ENCODE measurements at regions not wholly inside any gene's neighbourhood (a gene's known extent, or its start where the extent isn't known, plus 50 kb on each side); places are given as distances from the start of the nearest gene placed in this dataset.

DNA sequence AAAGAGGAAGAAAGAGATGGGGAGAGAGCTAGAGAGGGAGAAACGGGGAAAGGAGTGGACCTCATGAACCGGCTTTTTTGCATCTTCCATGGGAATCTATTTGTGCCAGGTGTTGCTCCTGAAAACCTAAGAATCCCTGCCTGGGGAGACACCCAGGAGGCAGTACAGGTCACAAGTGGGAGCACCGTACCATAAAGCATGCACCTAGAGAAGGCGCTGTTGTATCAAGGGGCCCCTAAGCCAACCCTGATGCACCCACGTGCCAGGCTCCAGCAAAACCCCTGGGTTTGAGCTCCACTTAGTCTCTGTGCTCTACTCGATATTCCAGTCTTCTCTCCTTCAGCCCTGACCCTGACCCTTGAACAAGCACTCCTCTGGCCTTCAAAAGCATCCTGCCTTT is 233.6 kb downstream of the RRAGC start:
- no peaks in the 10 kb centered on the region for H3K36me3 ChIP-seq (ENCODE audit: control insufficient read depth, insufficient read depth, low read length)
- no peak overlapping the region for H3K9ac ChIP-seq (ENCODE audit: low read depth, low read length)
- no peaks in the 10 kb centered on the region for H3K9me3 ChIP-seq (ENCODE audit: control insufficient read depth, insufficient read depth, low read length)
- H3K27ac ChIP-seq (ENCODE audit: low read depth, low read length) = no peak overlapping the region
- H3K4me1 ChIP-seq (ENCODE audit: control insufficient read depth, insufficient read depth, low read length) = peaks cover 9% of the 10 kb centered on the region; the same call in 1 of the 2 replicates
- no peaks in the 10 kb centered on the region for H3K27me3 ChIP-seq (ENCODE audit: control insufficient read depth, insufficient read depth, low read length)
- H3K4me3 ChIP-seq (ENCODE audit: low read depth, low read length) = no peak overlapping the region

DNA sequence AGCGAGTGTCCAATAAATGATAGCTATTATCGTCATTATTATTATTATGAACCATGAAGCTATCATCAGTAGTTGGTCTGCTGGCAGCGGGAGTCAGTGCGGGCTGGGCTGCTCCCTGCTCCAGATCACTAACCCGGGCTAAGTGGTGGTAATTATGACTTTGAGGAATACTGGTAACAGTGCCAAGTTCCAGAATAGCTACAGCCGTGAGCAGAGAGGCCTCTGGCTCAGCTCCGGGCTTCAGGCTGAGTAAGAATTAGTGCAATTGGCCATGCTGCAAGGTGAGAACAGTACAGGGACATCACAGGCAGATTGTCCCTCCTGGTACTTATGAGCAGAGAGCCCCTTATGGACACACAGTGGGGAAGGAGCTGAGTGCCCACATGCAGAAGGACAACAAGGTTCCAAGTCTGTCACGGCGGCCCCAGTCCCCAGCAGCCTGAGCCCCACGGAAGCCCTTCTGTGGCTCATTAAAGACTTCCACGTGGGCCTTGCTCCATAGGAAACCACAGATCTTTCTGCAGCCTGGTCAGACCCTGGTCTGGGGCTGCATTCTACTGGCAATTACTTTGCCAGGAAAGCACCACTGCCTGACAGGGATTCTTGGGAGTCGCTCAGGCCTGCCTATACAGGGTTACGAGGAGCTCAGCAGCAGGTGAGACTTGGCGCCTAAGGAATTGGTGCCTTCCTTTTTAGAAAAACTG is 235.1 kb downstream of the RRAGC start:
- Histone ChIP-seq H3K4me1 (ENCODE audit: control insufficient read depth, insufficient read depth, low read length) (peaks cover 9% of the 10 kb centered on the region; the same call in 1 of the 2 replicates), H3K4me3 (ENCODE audit: low read depth, low read length) (no peak overlapping the region), H3K36me3 (ENCODE audit: control insufficient read depth, insufficient read depth, low read length) (no peaks in the 10 kb centered on the region), H3K9ac (ENCODE audit: low read depth, low read length) (no peak overlapping the region), H3K9me3 (ENCODE audit: control insufficient read depth, insufficient read depth, low read length) (no peaks in the 10 kb centered on the region), H3K27me3 (ENCODE audit: control insufficient read depth, insufficient read depth, low read length) (no peaks in the 10 kb centered on the region), H3K27ac (ENCODE audit: low read depth, low read length) (no peak overlapping the region)

DNA sequence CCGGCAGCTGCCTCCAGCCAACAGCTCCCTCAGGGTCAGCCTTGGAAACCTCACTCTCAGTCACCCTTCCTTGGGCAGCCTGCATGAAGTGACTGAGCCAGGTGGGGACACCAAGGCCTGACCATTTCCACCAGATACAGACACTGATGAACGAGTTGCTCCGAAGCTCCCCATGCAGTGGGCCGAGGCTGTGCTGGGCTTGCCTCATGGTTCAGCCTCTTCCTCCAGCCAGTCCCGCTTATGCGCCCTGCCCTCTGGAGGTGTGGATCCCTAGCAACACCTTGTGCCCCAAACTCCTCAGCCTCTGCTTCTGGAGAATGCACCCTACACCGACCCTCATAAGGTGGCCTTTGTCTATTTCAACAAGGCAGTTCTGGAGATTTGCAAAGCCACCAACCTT is 236.0 kb downstream of the RRAGC start:
- no peak overlapping the region for H3K27ac ChIP-seq (ENCODE audit: low read depth, low read length)
- no peaks in the 10 kb centered on the region for H3K27me3 ChIP-seq (ENCODE audit: control insufficient read depth, insufficient read depth, low read length)
- H3K4me3 ChIP-seq (ENCODE audit: low read depth, low read length) = no peak overlapping the region
- no peaks in the 10 kb centered on the region for H3K36me3 ChIP-seq (ENCODE audit: control insufficient read depth, insufficient read depth, low read length)
- no peaks in the 10 kb centered on the region for H3K9me3 ChIP-seq (ENCODE audit: control insufficient read depth, insufficient read depth, low read length)
- H3K9ac ChIP-seq (ENCODE audit: low read depth, low read length) = no peak overlapping the region
- peaks cover 9% of the 10 kb centered on the region; the same call in 1 of the 2 replicates for H3K4me1 ChIP-seq (ENCODE audit: control insufficient read depth, insufficient read depth, low read length)

DNA sequence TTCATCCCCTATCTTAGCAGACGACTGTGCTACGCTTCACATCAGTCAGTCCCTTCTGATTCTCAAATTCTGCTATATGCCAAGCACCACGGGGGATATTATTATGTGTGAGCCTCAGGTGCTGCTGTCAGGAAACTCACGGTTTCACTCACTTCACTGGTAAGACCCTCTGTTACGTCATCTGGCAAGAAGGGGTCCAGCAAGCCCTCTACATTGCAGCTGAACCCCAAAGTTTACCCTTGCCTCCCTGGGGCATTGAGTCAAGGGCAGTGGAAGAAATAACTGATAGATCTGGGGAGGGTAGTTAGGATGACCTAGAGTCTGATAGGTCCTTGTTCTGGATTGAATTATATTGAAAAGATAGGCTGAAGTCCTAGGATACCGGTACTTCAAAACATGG is 237.4 kb downstream of the RRAGC start:
- peaks cover 9% of the 10 kb centered on the region; the same call in 1 of the 2 replicates for H3K4me1 ChIP-seq (ENCODE audit: control insufficient read depth, insufficient read depth, low read length)
- H3K9ac ChIP-seq (ENCODE audit: low read depth, low read length) = no peak overlapping the region
- H3K27me3 ChIP-seq (ENCODE audit: control insufficient read depth, insufficient read depth, low read length) = no peaks in the 10 kb centered on the region
- H3K4me3 ChIP-seq (ENCODE audit: low read depth, low read length) = no peak overlapping the region
- no peaks in the 10 kb centered on the region for H3K9me3 ChIP-seq (ENCODE audit: control insufficient read depth, insufficient read depth, low read length)
- no peaks in the 10 kb centered on the region for H3K36me3 ChIP-seq (ENCODE audit: control insufficient read depth, insufficient read depth, low read length)
- no peak overlapping the region for H3K27ac ChIP-seq (ENCODE audit: low read depth, low read length)

- no peaks in the 10 kb centered on the region; the same call in 1 of the 2 replicates for H3K9me3 ChIP-seq (ENCODE audit: control insufficient read depth, insufficient read depth, low read length)
- no peak overlapping the region for H3K9ac ChIP-seq (ENCODE audit: low read depth, low read length)
- no peak overlapping the region for H3K27ac ChIP-seq (ENCODE audit: low read depth, low read length)
- H3K27me3 ChIP-seq (ENCODE audit: control insufficient read depth, insufficient read depth, low read length) = no peaks in the 10 kb centered on the region
- no peaks in the 10 kb centered on the region for H3K4me1 ChIP-seq (ENCODE audit: control insufficient read depth, insufficient read depth, low read length)
- no peak overlapping the region for H3K4me3 ChIP-seq (ENCODE audit: low read depth, low read length)
- no peaks in the 10 kb centered on the region for H3K36me3 ChIP-seq (ENCODE audit: control insufficient read depth, insufficient read depth, low read length)
These were observed 242.7 kb downstream of the RRAGC start for GRCh38 chr1:38616846-38617245.

DNA sequence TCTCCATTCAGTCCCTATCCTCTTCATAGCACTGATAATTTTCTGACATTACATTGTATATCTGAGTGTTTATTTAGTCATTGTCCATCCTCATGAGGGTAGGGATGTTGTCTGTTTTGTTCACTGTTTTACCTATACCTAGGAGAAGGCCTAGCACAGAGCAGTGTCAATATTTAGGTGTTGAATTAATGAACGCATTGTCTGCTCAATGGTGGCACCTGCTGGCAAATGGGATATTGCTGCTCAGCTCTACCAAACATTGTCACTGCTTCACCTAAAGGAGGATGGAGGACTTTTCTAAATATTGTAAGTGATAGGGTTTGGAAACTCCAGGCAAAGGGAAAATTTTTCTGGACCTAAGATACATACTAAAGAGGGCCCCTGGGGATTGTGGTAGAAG is 243.9 kb downstream of the RRAGC start:
- no peaks in the 10 kb centered on the region; the same call in 1 of the 2 replicates for H3K9me3 ChIP-seq (ENCODE audit: control insufficient read depth, insufficient read depth, low read length)
- no peaks in the 10 kb centered on the region for H3K4me1 ChIP-seq (ENCODE audit: control insufficient read depth, insufficient read depth, low read length)

DNA sequence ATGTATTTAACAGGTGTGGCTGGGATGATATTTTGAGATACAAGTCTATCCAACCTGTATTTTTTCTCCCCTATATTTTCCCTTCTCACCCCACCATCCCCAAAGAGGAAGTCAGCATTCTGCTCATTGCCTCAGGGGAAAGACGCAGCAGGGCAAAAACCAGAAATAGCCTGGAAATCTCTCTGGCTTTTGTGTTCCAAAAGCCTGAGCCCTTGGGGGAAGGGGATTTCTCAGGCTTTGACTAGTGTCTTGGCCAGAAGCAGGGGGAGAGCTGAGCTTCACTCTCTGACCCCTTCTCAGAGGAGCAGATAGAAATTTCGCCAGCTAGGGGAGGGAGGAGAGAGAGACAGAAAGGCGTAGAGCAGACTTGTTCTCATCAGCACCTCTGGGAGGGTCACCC is 244.7 kb downstream of the RRAGC start:
- no peaks in the 10 kb centered on the region; the same call in 1 of the 2 replicates for H3K9me3 ChIP-seq (ENCODE audit: control insufficient read depth, insufficient read depth, low read length)
- no peaks in the 10 kb centered on the region for H3K36me3 ChIP-seq (ENCODE audit: control insufficient read depth, insufficient read depth, low read length)
- no peak overlapping the region for H3K4me3 ChIP-seq (ENCODE audit: low read depth, low read length)
- H3K4me1 ChIP-seq (ENCODE audit: control insufficient read depth, insufficient read depth, low read length) = no peaks in the 10 kb centered on the region
- no peak overlapping the region for H3K9ac ChIP-seq (ENCODE audit: low read depth, low read length)
- H3K27me3 ChIP-seq (ENCODE audit: control insufficient read depth, insufficient read depth, low read length) = no peaks in the 10 kb centered on the region
- H3K27ac ChIP-seq (ENCODE audit: low read depth, low read length) = no peak overlapping the region

More for the DNA sequence above, 243.9 kb downstream of the RRAGC start:
- Histone ChIP-seq H3K9ac (ENCODE audit: low read depth, low read length) (no peak overlapping the region), H3K4me3 (ENCODE audit: low read depth, low read length) (no peak overlapping the region), H3K27me3 (ENCODE audit: control insufficient read depth, insufficient read depth, low read length) (no peaks in the 10 kb centered on the region), H3K36me3 (ENCODE audit: control insufficient read depth, insufficient read depth, low read length) (no peaks in the 10 kb centered on the region), H3K27ac (ENCODE audit: low read depth, low read length) (no peak overlapping the region)

DNA sequence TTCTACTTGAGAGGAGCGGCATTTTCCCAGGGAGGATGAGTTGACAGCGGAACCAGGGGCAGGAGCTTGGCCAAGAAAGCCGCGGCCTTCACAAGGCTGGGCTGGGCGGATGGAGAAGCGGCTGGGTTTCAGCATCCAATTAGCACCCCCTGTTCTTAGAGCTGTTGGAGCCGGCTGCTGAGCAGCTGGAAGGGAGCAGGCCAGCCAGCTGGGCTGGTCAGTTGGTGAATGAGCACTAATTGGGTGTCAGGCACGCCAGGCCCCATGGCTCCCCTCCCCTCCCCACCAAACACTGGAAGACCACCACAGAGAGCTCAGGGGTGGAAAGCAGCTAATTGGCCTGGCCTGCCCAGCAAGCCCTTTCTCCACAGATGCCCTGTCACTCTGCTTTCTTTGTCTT is 245.6 kb downstream of the RRAGC start:
- peaks cover 3% of the 10 kb centered on the region; the same call in 1 of the 2 replicates for H3K27me3 ChIP-seq (ENCODE audit: control insufficient read depth, insufficient read depth, low read length)

GRCh38 chr1:38612951-38613350 is 246.6 kb downstream of the RRAGC start:
- no peaks in the 10 kb centered on the region for H3K36me3 ChIP-seq (ENCODE audit: control insufficient read depth, insufficient read depth, low read length)
- H3K27ac ChIP-seq (ENCODE audit: low read depth, low read length) = no peak overlapping the region
- no peak overlapping the region for H3K9ac ChIP-seq (ENCODE audit: low read depth, low read length)
- H3K4me1 ChIP-seq (ENCODE audit: control insufficient read depth, insufficient read depth, low read length) = peaks cover 6% of the 10 kb centered on the region; the same call in 1 of the 2 replicates
- H3K27me3 ChIP-seq (ENCODE audit: control insufficient read depth, insufficient read depth, low read length) = peaks cover 9% of the 10 kb centered on the region
- H3K4me3 ChIP-seq (ENCODE audit: low read depth, low read length) = no peak overlapping the region
- no peaks in the 10 kb centered on the region; the same call in 1 of the 2 replicates for H3K9me3 ChIP-seq (ENCODE audit: control insufficient read depth, insufficient read depth, low read length)

More for the DNA sequence above, 245.6 kb downstream of the RRAGC start:
- Histone ChIP-seq H3K9me3 (ENCODE audit: control insufficient read depth, insufficient read depth, low read length) (no peaks in the 10 kb centered on the region; the same call in 1 of the 2 replicates), H3K27ac (ENCODE audit: low read depth, low read length) (no peak overlapping the region), H3K4me1 (ENCODE audit: control insufficient read depth, insufficient read depth, low read length) (no peaks in the 10 kb centered on the region), H3K36me3 (ENCODE audit: control insufficient read depth, insufficient read depth, low read length) (no peaks in the 10 kb centered on the region), H3K9ac (ENCODE audit: low read depth, low read length) (no peak overlapping the region), H3K4me3 (ENCODE audit: low read depth, low read length) (no peak overlapping the region)

DNA sequence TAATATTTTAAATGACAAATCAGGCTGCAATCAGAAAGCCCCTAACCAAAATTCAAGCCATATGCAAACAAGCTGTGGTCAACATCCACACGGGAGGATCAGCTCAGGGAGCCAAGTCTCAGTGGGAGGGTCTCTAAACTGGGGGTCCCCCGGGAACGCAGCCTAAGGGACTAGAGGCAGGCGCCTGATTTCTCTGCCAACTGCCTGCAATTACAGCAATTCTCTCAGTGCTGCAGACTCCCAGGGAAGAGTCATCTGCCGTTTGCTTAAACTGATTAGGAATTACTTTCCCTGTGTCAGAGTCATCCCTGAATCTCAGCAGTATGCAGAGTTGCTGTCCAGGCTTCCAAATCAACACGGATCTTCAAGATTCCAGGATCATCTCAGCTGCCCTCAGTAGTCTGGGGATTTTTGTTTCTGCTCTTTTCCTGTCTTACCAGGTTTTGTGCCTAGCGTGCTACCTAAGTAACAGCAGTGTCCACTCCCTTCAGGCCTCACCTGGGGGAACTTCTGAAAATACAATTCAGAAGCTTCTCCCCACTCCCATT is 247.8 kb downstream of the RRAGC start:
- Histone ChIP-seq H3K4me3 (ENCODE audit: low read depth, low read length) (no peak overlapping the region), H3K9ac (ENCODE audit: low read depth, low read length) (no peak overlapping the region), H3K27ac (ENCODE audit: low read depth, low read length) (no peak overlapping the region), H3K27me3 (ENCODE audit: control insufficient read depth, insufficient read depth, low read length) (peaks cover 15% of the 10 kb centered on the region), H3K36me3 (ENCODE audit: control insufficient read depth, insufficient read depth, low read length) (no peaks in the 10 kb centered on the region), H3K4me1 (ENCODE audit: control insufficient read depth, insufficient read depth, low read length) (peaks cover 9% of the 10 kb centered on the region; the same call in 1 of the 2 replicates), H3K9me3 (ENCODE audit: control insufficient read depth, insufficient read depth, low read length) (no peaks in the 10 kb centered on the region; the same call in 1 of the 2 replicates)

All from HUES48 (cell line).